Upper lobe of left lung (tissue), 4 donors: ENCODE measurements at regions not wholly inside any gene's neighbourhood (a gene's known extent, or its start where the extent isn't known, plus 50 kb on each side); places are given as distances from the start of the nearest gene placed in this dataset.

Source experiments
- CTCF ChIP-seq, 6 experiments: fragments of 450-650 bp in 4 of 6; fragments of 200-600 bp in 2 of 6; sonication (generic) in 2 of 6; IDR thresholded peaks; one replicate each; pipeline ENCODE4 v1.5.1; 2016 to 2019; ENCODE audit warnings: antibody characterized with exemption in 6 of 6
- EP300 ChIP-seq, 4 donors: sonication (generic); formaldehyde crosslinking; IDR thresholded peaks; one replicate each; pipeline ENCODE4 v1.5.1; 2017; ENCODE audit warnings: antibody characterized with exemption in 4 of 4, control low read depth in 2 of 4
- POLR2A ChIP-seq, 4 donors: fragments of 450-650 bp; IDR thresholded peaks; one replicate each; pipeline ENCODE4 v1.5.1; 2016 to 2017; ENCODE audit warnings: antibody characterized with exemption in 4 of 4, mild to moderate bottlenecking in 2 of 4
- POLR2AphosphoS5 ChIP-seq, 2 donors: sonication (generic); formaldehyde crosslinking; IDR thresholded peaks; one replicate each; pipeline ENCODE4 v1.5.1; 2017; ENCODE audit warnings: antibody characterized with exemption in 2 of 2

GRCh38 chr6:80832337-80832736, 725.9 kb downstream of the BCKDHB start:
- no peak for TF ChIP-seq CTCF (IDR thresholded peaks at IDR 0.05)
- no peak for TF ChIP-seq POLR2A (IDR thresholded peaks at IDR 0.05)
- no peak for TF ChIP-seq POLR2AphosphoS5 (IDR thresholded peaks at IDR 0.05)
- no peak for TF ChIP-seq EP300 (IDR thresholded peaks at IDR 0.05)
